Common myeloid progenitor, CD34-positive (primary cell): ENCODE measurements at regions not wholly inside any gene's neighbourhood (a gene's known extent, or its start where the extent isn't known, plus 50 kb on each side); places are given as distances from the start of the nearest gene placed in this dataset.

Source experiments
- CTCF ChIA-PET: fragments of 350-600 bp; sonication (Branson Sonifier 250); formaldehyde crosslinking; loops from one replicate; lab custom pipeline; 2021; ENCODE audit warnings: antibody characterized with exemption; lab: Charles Lee
- POLR2A ChIA-PET: fragments of 350-600 bp; sonication (Branson Sonifier 250); formaldehyde crosslinking; loops from one replicate; lab custom pipeline; 2021; ENCODE audit warnings: antibody characterized with exemption; lab: Charles Lee
- DNase-seq, 3 donors: peaks; one replicate each; pipeline versions ENCODE4 v3.0.0 to v3.0.0-alpha.2; 2013
- H3K27ac ChIP-seq, 2 experiments: 1 replicate in 1 of 2; 2 replicates in 1 of 2; pipeline ENCODE4 v1.7.0; 2013; ENCODE audit warnings: inconsistent platforms in 2 of 2, low read length in 2 of 2, mild to moderate bottlenecking in 2 of 2, low read depth in 1 of 2, moderate library complexity in 1 of 2; ENCODE audit not compliant: severe bottlenecking in 2 of 2, insufficient read depth in 1 of 2, poor library complexity in 1 of 2
- H3K27me3 ChIP-seq, 5 experiments: replicated peaks in 2 of 5; 1 replicate in 3 of 5; 2 replicates in 2 of 5; pipeline versions ENCODE4 v1.6.1 to v1.7.0; 2013; ENCODE audit warnings: low read length in 4 of 5, mild to moderate bottlenecking in 2 of 5, moderate library complexity in 2 of 5, inconsistent platforms in 1 of 5; ENCODE audit not compliant: insufficient read depth in 5 of 5, control insufficient read depth in 4 of 5
- H3K36me3 ChIP-seq, 4 experiments: 1 replicate in 2 of 4; 2 replicates in 2 of 4; pipeline versions ENCODE4 v1.6.1 to v1.7.0; 2013; ENCODE audit warnings: low read length in 3 of 4, control low read depth in 1 of 4, mild to moderate bottlenecking in 1 of 4; ENCODE audit not compliant: control insufficient read depth in 4 of 4, insufficient read depth in 4 of 4
- H3K4me1 ChIP-seq, 4 experiments: 1 replicate in 3 of 4; 2 replicates in 1 of 4; pipeline versions ENCODE4 v1.6.1 to v1.7.1; 2013; ENCODE audit warnings: low read length in 3 of 4, mild to moderate bottlenecking in 3 of 4, control low read depth in 1 of 4, inconsistent platforms in 1 of 4, moderate library complexity in 1 of 4; ENCODE audit not compliant: control insufficient read depth in 4 of 4, insufficient read depth in 4 of 4; ENCODE audit errors: control extremely low read depth in 1 of 4
- H3K4me3 ChIP-seq, 7 experiments: 1 replicate in 4 of 7; 2 replicates in 3 of 7; pipeline versions ENCODE4 v1.5.1 to v1.7.0; 2013; ENCODE audit warnings: mild to moderate bottlenecking in 7 of 7, low read length in 6 of 7, moderate library complexity in 6 of 7, inconsistent platforms in 2 of 7, low read depth in 2 of 7, control low read depth in 1 of 7; ENCODE audit not compliant: insufficient read depth in 4 of 7, control insufficient read depth in 1 of 7; ENCODE audit errors: extremely low read depth in 1 of 7
- H3K9me3 ChIP-seq, 5 experiments: 1 replicate in 4 of 5; 2 replicates in 1 of 5; pipeline versions ENCODE4 v1.6.1 to v1.7.1; 2013; ENCODE audit warnings: low read length in 4 of 5, mild to moderate bottlenecking in 2 of 5, inconsistent platforms in 1 of 5, low read depth in 1 of 5, moderate library complexity in 1 of 5; ENCODE audit not compliant: control insufficient read depth in 4 of 5, insufficient read depth in 2 of 5; ENCODE audit errors: control extremely low read depth in 1 of 5
- WGBS: methylation state at CpG from one replicate; pipeline ENCODE4 v1.1.5; 2013; ENCODE audit not compliant: insufficient coverage; 5-methylcytosine and 5-hydroxymethylcytosine counted together

DNA sequence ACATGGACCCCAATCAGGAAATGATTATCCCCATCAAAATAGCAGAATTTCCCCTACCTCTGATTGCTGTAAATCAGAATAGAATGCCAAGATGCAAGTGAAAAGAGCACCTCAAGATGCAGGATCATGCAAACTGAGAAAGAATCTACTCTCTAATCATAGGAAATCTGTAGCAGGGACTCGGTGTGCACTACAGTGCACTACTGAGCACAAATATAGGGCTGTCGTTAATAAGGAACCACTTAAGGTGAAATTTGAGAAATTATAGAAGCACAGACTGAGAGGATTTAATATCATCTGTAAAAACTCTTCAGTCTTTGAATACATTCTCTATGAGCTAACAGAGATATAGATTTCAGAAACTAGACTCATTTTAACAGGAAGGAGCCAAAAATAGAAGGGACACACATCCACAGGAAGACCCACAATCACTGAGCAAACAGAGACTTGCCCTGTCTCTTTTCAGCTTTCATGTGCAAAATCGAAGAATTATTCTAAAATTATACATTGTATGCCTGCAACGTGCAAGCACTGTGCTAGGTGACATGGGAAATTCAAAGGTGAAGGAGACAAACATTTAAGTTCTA, 278.3 kb downstream of the HIVEP2 start:
- Histone ChIP-seq H3K27me3 (no peaks in the 10 kb centered on the region), H3K4me3 (no peak overlapping the region), H3K27ac (no peak overlapping the region), H3K36me3 (no peaks in the 10 kb centered on the region), H3K9me3 (peaks cover 0 to 15% (median 2%) of the 10 kb centered on the region in 5 experiments), H3K4me1 (no peaks in the 10 kb centered on the region)
- no peak for DNase-seq
- ChIA-PET POLR2A (no interaction called here), CTCF (interaction anchor here (0.8 to 1.0 kb wide), 2 partner anchors 14 to 761 kb away, joined by 3 read pairs; no protein-coding TSS in a partner anchor)
- WGBS = no CpG with 5 or more reads among the region's 4 CpGs

DNA sequence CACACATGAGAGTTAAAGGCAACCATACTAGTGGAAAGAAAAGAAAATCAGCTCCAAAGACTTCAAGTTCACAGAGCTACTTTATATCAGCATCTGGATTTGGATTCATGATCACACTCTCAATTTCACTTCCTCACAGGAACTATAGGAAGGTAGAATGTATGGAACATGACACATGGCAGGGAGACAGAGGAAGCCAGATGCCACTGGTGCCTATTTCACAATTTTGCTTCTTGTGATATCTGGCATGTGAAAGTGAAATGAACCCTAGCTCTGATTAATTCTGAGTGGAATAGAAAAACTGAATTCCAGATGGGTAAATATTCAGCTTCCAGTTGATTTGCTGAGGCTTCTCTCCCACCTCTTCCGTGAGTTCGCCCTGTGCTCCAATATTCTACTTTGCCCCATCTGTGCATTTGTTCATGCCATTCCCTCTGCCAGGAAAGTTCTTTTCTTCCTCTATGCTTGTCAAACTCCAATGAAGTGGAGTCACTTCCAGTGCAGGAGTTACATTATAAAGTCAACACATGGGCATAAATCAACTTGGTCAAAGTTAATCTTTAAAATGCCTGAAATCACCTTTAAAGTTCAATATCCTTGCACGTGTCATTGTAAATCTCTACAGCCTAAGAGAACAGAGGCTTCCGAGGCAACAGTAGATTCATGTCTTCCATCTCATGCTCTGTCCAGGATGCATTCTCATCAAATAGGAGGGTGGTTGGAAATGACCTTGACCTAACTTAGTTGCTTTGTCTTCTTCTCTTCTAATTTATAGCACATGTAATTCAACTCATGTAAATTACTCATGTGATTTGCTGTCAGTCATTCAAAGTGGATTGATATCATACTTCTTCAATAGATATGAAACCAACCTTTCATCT, 275.3 kb downstream of the HIVEP2 start:
- Histone ChIP-seq H3K27me3 (no peaks in the 10 kb centered on the region), H3K9me3 (peaks cover 0 to 2% (median 0%) of the 10 kb centered on the region in 5 experiments), H3K4me3 (no peak overlapping the region), H3K36me3 (no peaks in the 10 kb centered on the region), H3K4me1 (no peaks in the 10 kb centered on the region), H3K27ac (no peak overlapping the region)
- ChIA-PET POLR2A (no interaction called here), CTCF (no interaction called here)
- no peak for DNase-seq
- WGBS = 100% methylated on average over 4 of the region's 4 CpGs

DNA sequence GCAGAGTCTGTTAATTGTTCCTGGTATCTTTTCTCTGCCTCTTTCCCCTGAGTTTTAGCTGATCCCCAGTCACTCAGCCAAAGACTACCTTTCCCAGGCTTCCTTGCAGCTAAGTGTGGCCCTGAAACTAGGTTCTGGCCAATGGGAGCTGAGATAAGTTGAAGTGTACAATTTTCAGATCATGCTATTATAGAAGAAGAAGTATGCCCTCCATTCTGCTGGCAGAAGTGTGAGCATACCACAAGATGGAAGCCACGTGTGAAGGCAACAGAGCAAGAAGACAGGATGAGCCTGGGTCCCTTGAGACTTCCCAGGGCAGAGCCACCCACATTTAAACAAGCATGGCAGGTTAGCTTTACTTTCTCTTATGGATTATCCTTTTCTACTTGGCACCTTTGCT, 273.2 kb downstream of the HIVEP2 start:
- H3K36me3 ChIP-seq = no peaks in the 10 kb centered on the region
- CTCF ChIA-PET = no interaction called here
- peaks cover 0 to 2% (median 0%) of the 10 kb centered on the region in 5 experiments for H3K9me3 ChIP-seq
- 75% methylated on average over 1 of the region's 1 CpG for WGBS
- DNase-seq = peak in 1 of 3 donors; percentile 21
- no peaks in the 10 kb centered on the region for H3K4me1 ChIP-seq
- H3K27me3 ChIP-seq = peaks cover 0 to 2% (median 0%) of the 10 kb centered on the region in 5 experiments
- POLR2A ChIA-PET = no interaction called here
- H3K4me3 ChIP-seq = no peak overlapping the region
- H3K27ac ChIP-seq = no peak overlapping the region

DNA sequence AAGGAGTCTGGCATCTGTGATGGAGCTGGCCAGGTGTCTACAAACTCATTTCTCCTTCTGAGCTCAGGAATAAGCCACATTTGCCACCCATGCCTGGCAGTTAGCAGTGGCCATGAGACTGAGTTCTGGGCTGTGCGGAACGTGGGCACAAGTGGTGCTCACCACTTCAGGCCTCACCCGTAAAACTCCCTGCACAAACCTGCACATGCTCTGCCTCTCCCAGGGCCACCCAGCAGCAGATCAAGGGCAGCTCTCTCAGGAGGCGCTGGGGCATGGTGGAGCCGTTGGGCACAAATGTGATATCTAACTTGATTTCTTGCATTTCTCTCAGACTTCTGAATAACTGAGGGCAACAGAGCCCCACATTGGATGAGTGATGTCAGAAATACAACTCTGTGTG, 269.5 kb downstream of the HIVEP2 start:
- H3K4me1 ChIP-seq = peaks cover 0 to 6% (median 1%) of the 10 kb centered on the region in 4 experiments
- no peak for DNase-seq
- CTCF ChIA-PET = no interaction called here
- 97% methylated on average over 4 of the region's 5 CpGs for WGBS
- H3K27ac ChIP-seq = no peak overlapping the region
- no peak overlapping the region for H3K4me3 ChIP-seq
- H3K9me3 ChIP-seq = no peaks in the 10 kb centered on the region
- POLR2A ChIA-PET = no interaction called here
- H3K36me3 ChIP-seq = no peaks in the 10 kb centered on the region
- peaks cover 0 to 2% (median 0%) of the 10 kb centered on the region in 5 experiments for H3K27me3 ChIP-seq

DNA sequence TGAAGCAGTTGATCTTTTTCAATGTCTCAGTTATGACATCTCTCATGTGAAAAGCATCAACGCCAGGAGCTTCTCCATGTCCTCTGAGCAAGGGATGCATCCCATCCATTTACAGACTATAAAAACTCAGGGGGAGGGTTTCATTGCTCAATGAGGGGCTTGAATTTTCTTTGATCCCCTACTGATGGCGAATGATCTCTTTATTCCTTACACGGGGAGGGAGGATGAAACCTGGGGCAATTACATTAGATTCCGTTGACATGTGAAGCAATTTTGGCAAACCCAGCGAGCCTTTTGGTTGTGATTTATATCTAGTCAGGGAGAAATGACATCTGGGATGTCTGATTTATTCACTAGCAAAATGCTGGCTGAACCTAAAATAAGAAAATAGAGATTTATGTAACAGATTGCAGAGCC, 268.9 kb downstream of the HIVEP2 start:
- ChIA-PET POLR2A (no interaction called here), CTCF (no interaction called here)
- H3K36me3 ChIP-seq = no peaks in the 10 kb centered on the region

DNA sequence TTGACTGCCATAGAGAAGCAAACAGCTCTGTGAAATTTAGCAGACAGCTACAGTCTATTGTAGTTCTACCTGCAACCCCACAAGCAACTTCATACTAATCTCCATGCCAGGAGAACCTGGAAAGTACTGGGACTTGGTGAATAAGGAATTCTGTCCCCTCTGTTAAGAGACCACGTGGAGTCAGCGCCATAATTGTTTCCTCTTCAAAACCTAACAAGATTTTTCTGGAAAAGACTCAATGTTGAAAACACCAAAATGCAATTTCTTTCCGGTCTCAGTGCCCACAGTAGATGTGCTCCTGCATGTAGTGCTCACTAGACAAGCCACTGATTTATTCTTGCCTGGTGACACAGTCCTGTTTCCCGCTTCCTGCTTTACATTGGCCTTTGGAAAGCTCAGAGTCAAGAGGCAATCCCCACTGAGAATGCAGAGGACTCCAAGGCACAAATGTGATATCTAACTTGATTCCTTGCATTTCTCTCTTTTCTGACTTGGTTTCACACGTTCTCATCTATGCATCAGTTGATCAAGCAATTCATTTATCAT, 268.3 kb downstream of the HIVEP2 start:
- H3K36me3 ChIP-seq = no peaks in the 10 kb centered on the region
- no peak overlapping the region for H3K4me3 ChIP-seq
- no peak for DNase-seq
- 86% methylated on average over 4 of the region's 5 CpGs for WGBS
- peaks cover 0 to 2% (median 0%) of the 10 kb centered on the region in 5 experiments for H3K27me3 ChIP-seq
- ChIA-PET POLR2A (no interaction called here), CTCF (no interaction called here)
- no peaks in the 10 kb centered on the region for H3K9me3 ChIP-seq
- H3K27ac ChIP-seq = no peak overlapping the region
- H3K4me1 ChIP-seq = peaks cover 0 to 12% (median 4%) of the 10 kb centered on the region in 4 experiments

More for the DNA sequence above, 268.9 kb downstream of the HIVEP2 start:
- Histone ChIP-seq H3K27ac (no peak overlapping the region), H3K4me3 (no peak overlapping the region), H3K27me3 (peaks cover 0 to 2% (median 0%) of the 10 kb centered on the region in 5 experiments), H3K4me1 (peaks cover 0 to 11% (median 3%) of the 10 kb centered on the region in 4 experiments), H3K9me3 (no peaks in the 10 kb centered on the region)
- DNase-seq = no peak
- WGBS = 100% methylated on average over 3 of the region's 5 CpGs
